ENCODE measurements at regions not wholly inside any gene's neighbourhood (a gene's known extent, or its start where the extent isn't known, plus 50 kb on each side); places are given as distances from the start of the nearest gene placed in this dataset.
A peak's percentile ranks its signal among the peaks of the same experiment; 100 is the strongest.

- CTCF ChIA-PET: no interaction called here
- H3K4me1 Mint-ChIP-seq (ENCODE audit: low read depth, unreplicated experiment): peaks cover 30% of the 10 kb centered on the region
- H3K9me3 Mint-ChIP-seq (ENCODE audit: low read depth, unreplicated experiment): no peaks in the 10 kb centered on the region
- H3K36me3 Mint-ChIP-seq (ENCODE audit: insufficient read depth, unreplicated experiment): no peaks in the 10 kb centered on the region
- no peak overlapping the region for H3K4me3 Mint-ChIP-seq (ENCODE audit: low read depth, unreplicated experiment)
- no TSS peak for BruUV-seq (replicated peaks)
- H3K27ac Mint-ChIP-seq (ENCODE audit: unreplicated experiment): no peak overlapping the region
- TF ChIP-seq, protein P1, sequence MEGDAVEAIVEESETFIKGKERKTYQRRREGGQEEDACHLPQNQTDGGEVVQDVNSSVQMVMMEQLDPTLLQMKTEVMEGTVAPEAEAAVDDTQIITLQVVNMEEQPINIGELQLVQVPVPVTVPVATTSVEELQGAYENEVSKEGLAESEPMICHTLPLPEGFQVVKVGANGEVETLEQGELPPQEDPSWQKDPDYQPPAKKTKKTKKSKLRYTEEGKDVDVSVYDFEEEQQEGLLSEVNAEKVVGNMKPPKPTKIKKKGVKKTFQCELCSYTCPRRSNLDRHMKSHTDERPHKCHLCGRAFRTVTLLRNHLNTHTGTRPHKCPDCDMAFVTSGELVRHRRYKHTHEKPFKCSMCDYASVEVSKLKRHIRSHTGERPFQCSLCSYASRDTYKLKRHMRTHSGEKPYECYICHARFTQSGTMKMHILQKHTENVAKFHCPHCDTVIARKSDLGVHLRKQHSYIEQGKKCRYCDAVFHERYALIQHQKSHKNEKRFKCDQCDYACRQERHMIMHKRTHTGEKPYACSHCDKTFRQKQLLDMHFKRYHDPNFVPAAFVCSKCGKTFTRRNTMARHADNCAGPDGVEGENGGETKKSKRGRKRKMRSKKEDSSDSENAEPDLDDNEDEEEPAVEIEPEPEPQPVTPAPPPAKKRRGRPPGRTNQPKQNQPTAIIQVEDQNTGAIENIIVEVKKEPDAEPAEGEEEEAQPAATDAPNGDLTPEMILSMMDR (IDR thresholded peaks at IDR 0.05; ENCODE audit: unreplicated experiment): no peak
- H3K27me3 Mint-ChIP-seq (ENCODE audit: unreplicated experiment): no peaks in the 10 kb centered on the region
- DNase-seq: no peak
- intact Hi-C loops (cut with micrococcal nuclease; ENCODE audit: unreplicated experiment): loop anchor here (10.0 kb wide), 1 partner anchor 305 kb away; no protein-coding TSS in a partner anchor
Observed at GRCh38 chr2:18829976-18830375, 240.6 kb upstream of the NT5C1B start.

- intact Hi-C loops (cut with micrococcal nuclease; ENCODE audit: unreplicated experiment): loop anchor here (10.0 kb wide), 1 partner anchor 305 kb away; no protein-coding TSS in a partner anchor
Observed at GRCh38 chr2:18829251-18829902, 240.0 kb upstream of the NT5C1B start.

DNA sequence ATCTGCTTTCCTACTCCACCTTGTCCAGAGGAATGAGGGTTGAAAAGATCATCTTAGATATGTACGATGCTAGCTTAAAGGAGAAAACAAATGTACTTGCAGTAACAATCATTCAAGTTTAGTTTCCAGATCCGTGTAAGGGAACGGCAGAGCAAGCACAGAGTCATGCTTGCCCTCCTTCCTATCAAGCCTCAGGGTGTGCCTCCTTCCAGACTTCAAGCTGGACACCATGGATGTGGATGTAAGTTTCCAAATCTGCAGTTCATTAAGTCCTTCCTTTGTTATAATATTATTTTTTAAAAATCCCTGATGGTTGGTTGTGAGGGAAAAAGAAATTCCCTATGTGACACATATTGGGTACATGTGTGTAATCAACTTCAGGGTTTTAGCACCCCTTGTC is 238.9 kb upstream of the NT5C1B start:
- BruUV-seq (replicated peaks): no TSS peak
- Mint-ChIP-seq H3K9me3 (ENCODE audit: low read depth, unreplicated experiment) (no peaks in the 10 kb centered on the region), H3K4me3 (ENCODE audit: low read depth, unreplicated experiment) (no peak overlapping the region), H3K4me1 (ENCODE audit: low read depth, unreplicated experiment) (peaks cover 47% of the 10 kb centered on the region), H3K27ac (ENCODE audit: unreplicated experiment) (no peak overlapping the region), H3K27me3 (ENCODE audit: unreplicated experiment) (no peaks in the 10 kb centered on the region), H3K36me3 (ENCODE audit: insufficient read depth, unreplicated experiment) (no peaks in the 10 kb centered on the region)
- intact Hi-C loops (cut with micrococcal nuclease; ENCODE audit: unreplicated experiment): loop anchor here (10.0 kb wide), 1 partner anchor 303 kb away; no protein-coding TSS in a partner anchor
- TF ChIP-seq, protein P1 (IDR thresholded peaks at IDR 0.05; ENCODE audit: unreplicated experiment): no peak
- CTCF ChIA-PET: interaction anchor here (0.6 kb wide), 1 partner anchor 302 kb away, joined by 3 read pairs; no protein-coding TSS in a partner anchor
- no peak for DNase-seq

More at GRCh38 chr2:18829251-18829902, 240.0 kb upstream of the NT5C1B start:
- Mint-ChIP-seq H3K4me3 (ENCODE audit: low read depth, unreplicated experiment) (no peak overlapping the region), H3K27ac (ENCODE audit: unreplicated experiment) (no peak overlapping the region), H3K4me1 (ENCODE audit: low read depth, unreplicated experiment) (peaks cover 36% of the 10 kb centered on the region), H3K27me3 (ENCODE audit: unreplicated experiment) (no peaks in the 10 kb centered on the region), H3K36me3 (ENCODE audit: insufficient read depth, unreplicated experiment) (no peaks in the 10 kb centered on the region), H3K9me3 (ENCODE audit: low read depth, unreplicated experiment) (no peaks in the 10 kb centered on the region)
- TF ChIP-seq, protein P1 (IDR thresholded peaks at IDR 0.05; ENCODE audit: unreplicated experiment): no peak
- DNase-seq: peak; percentile 17
- CTCF ChIA-PET: no interaction called here
- BruUV-seq (replicated peaks): no TSS peak

DNA sequence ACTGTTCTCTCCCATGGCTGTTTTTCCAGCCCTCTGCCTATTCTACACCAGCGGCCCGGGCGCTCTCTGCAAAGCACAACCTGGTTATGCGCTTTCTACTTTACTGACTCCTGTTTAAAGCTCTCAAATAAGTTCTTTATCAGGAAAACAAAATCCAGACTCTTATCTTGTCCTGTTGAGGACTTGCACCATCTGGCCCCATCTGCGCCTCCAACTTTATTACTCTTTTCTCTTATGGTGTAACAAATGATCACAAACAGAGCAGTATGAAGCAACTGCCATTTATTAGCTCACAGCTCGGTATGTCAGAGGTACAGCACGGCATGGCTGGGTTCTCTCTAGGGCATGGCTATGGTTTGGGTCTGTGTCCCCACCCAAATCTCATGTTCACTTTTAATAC is 236.5 kb upstream of the NT5C1B start:
- no peaks in the 10 kb centered on the region for H3K27me3 Mint-ChIP-seq (ENCODE audit: unreplicated experiment)
- no peak for DNase-seq
- H3K36me3 Mint-ChIP-seq (ENCODE audit: insufficient read depth, unreplicated experiment): no peaks in the 10 kb centered on the region
- H3K27ac Mint-ChIP-seq (ENCODE audit: unreplicated experiment): no peak overlapping the region
- peaks cover 37% of the 10 kb centered on the region for H3K4me1 Mint-ChIP-seq (ENCODE audit: low read depth, unreplicated experiment)
- no peak overlapping the region for H3K4me3 Mint-ChIP-seq (ENCODE audit: low read depth, unreplicated experiment)
- TF ChIP-seq, protein P1 (IDR thresholded peaks at IDR 0.05; ENCODE audit: unreplicated experiment): no peak
- CTCF ChIA-PET: no interaction called here
- no TSS peak for BruUV-seq (replicated peaks)
- H3K9me3 Mint-ChIP-seq (ENCODE audit: low read depth, unreplicated experiment): no peaks in the 10 kb centered on the region
- intact Hi-C loops (cut with micrococcal nuclease; ENCODE audit: unreplicated experiment): loop anchor here (10.0 kb wide), 1 partner anchor 301 kb away; no protein-coding TSS in a partner anchor

All from Calu3 (cell line).